Dermis microvascular lymphatic vessel endothelial cell (primary cell): ENCODE measurements at regions not wholly inside any gene's neighbourhood (a gene's known extent, or its start where the extent isn't known, plus 50 kb on each side); places are given as distances from the start of the nearest gene placed in this dataset.

ENCODE experiments used
- DNase-seq, 2 donors: peaks; one replicate each; pipeline versions ENCODE4 v3.0.0 to v3.0.0-alpha.2; 2010; ENCODE audit warnings: low read depth in 2 of 2

DNA sequence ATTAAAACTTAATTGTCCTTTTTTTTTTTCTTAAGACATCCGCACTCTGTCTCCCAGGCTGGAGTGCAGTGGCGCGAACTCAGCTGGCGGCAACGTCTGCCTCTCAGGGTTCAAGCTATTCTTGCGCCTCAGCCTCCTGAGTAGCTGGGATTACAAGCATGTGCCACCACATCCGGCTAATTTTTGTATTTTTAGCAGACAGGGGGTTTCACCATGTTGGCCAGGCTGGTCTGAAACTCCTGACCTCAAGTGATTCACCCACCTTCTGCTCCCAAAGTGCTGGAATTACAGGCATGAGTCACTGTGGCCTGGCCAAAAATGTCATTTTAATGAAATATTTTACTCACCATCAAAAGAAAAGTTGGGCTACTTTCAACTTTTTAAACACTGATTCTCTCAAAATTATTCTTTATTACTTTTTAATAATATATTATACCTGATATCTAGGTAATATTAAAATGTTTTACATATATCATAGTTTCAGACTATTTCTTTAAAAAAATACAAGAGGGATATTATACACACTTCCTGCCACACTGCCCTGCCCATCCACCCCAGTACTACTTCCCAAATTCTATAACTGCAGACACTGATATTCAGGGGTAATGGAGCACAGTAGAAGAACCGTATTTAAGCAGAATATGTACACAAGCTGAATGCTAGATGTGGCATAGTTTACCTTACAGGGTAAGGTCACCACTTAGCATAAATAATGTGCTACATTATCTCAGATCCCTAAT is 723.9 kb upstream of the ZNF385D start:
- DNase-seq = no peak

GRCh38 chr3:22475665-22476240 is 724.7 kb upstream of the ZNF385D start:
- DNase-seq = no peak

DNA sequence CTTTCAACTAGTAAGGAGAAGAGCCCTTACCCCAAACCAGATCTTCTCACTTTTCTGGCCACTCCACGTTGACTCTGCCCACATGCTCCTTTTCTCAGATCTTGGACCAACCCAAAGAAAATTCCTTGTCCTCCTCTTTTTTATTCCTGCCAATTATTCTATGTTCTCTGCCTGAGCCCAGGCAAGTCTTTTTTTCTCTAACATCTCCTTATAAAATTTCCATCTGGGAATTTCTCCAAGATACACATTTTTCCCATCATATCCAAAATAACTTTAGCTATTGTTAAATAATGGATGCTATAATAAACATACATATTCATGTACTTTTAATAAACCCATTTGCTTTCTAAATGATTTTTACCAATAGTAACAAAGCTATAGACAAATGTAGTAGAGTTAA is 726.0 kb upstream of the ZNF385D start:
- no peak for DNase-seq

DNA sequence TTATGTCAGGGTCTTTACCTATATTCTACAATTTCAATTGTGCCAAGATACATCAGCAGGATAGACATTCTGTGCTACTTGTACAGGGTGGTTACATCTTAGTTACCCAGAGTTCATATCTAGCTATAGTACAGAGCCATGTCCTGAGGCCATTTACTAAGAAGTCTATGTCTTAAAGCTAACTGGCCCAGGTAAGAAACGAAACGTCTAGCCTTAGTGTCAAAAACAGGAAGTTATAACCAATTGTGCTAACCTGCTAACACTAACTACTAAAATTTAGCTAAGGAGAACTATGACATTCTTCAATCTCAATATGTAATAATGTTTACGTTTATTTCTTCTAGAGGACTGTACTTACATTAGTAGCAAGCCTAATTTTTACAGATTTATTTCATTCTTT is 717.2 kb upstream of the UBE2E2 start:
- no peak for DNase-seq

DNA sequence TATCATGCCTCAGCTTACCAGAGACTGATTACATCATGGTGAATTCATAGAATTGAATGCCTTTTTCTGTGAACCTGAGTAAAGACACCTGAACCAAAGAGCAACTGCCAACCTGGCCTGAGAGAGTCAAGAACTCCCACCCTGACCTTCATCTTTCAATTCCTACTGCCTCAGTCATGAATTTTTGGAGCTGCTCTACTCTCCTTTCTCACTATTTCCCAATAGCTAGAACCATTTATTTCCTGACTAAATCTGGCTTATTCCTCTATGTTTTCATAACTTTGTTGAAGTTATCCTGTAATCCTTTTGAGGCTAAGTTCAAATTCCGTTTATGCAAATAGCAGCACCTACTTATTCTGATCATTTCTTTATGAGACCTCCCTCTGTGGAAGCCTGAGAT is 712.4 kb upstream of the UBE2E2 start:
- no peak for DNase-seq

- no peak for DNase-seq
These were observed 711.8 kb upstream of the UBE2E2 start for GRCh38 chr3:22491344-22491743.

GRCh38 chr3:22492342-22492741 is 710.8 kb upstream of the UBE2E2 start:
- DNase-seq = no peak

GRCh38 chr3:22495241-22495640 is 707.9 kb upstream of the UBE2E2 start:
- DNase-seq = no peak

GRCh38 chr3:22495791-22496190 is 707.3 kb upstream of the UBE2E2 start:
- no peak for DNase-seq

GRCh38 chr3:22496641-22497040 is 706.5 kb upstream of the UBE2E2 start:
- no peak for DNase-seq

- DNase-seq = no peak
These were observed 696.3 kb upstream of the UBE2E2 start for GRCh38 chr3:22506871-22507270.

DNA sequence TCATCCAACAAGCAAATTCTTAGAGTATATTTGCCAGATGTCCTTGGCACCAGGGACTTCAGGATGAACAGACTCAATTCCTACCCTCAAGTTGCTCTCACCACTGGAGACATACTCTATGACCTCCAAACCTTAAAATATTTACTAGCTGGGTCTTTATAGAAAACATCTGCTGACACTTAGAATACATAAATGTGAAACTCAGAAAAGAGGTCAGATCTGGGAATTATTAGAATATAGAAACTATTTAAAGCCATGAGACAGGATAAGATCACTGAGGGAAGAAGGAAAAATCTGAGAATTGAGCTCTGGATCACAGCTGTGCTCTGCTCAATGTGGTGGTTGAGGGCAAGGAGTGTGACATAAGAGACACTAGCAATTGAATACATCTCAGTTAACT is 695.4 kb upstream of the UBE2E2 start:
- no peak for DNase-seq

DNA sequence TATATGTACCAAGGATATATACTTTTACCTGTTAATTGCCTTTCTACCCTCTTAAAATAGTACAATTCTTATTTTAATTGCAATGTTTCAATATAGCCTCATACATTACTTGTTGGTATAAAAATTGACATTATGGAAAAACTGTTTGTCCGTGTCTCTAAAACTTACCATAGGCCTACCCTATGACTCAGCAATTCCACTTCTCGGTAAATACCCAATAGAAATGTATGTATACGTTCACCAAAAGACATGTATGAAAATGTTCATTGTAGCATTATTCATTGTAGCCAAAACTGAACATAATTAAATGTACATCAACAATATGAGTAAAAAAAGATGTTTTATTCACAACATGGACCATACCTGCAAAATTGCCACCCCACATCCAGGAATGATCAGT is 679.2 kb upstream of the UBE2E2 start:
- no peak for DNase-seq

DNA sequence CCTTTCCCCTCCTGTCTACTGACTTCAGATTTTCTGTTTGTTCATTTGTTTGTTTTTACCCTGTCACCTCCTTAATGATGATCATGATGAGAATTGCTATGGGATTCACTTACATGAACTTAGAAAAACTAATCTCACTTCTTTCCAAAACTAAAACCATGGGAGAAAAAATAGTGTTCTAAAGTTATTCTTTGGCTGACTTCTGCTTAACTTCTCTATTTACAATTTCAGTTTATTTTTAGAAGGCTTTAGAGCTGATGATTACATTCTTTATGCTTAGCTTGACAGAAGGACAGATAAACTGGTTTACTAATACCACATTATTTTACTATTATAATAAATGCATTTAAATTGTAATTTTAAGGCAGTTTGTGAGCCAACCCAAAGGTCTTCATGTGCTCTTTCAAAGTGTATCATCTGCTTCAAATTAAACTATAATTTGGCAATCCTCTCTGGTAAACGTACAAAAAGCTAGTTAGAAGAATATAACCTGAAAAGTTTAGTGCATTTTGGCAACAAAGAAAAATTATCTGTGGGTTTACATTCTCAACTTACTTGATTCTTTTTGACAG is 676.8 kb upstream of the UBE2E2 start:
- no peak for DNase-seq

- no peak for DNase-seq
These were observed 666.6 kb upstream of the UBE2E2 start for GRCh38 chr3:22536541-22536940.

GRCh38 chr3:22537560-22537959 is 665.6 kb upstream of the UBE2E2 start:
- DNase-seq = no peak

DNA sequence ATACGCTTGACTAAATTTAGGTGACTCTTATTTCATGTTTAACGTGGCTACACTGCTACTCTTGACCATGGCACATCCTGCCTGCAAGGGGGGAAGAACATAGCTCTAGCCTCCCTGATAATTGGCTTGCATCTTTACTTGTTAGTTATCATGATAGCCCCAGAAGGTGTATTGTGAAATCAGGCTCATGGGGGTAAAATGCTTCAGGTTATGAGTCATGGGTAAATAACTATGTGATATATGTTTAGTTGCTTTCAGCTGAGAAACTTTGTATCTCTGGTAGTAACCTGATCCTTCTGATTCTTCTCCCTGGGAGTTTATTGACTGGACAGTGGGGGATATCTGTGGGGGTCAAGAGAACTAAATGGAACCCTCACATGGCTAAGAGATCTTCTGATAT is 660.8 kb upstream of the UBE2E2 start:
- no peak for DNase-seq

DNA sequence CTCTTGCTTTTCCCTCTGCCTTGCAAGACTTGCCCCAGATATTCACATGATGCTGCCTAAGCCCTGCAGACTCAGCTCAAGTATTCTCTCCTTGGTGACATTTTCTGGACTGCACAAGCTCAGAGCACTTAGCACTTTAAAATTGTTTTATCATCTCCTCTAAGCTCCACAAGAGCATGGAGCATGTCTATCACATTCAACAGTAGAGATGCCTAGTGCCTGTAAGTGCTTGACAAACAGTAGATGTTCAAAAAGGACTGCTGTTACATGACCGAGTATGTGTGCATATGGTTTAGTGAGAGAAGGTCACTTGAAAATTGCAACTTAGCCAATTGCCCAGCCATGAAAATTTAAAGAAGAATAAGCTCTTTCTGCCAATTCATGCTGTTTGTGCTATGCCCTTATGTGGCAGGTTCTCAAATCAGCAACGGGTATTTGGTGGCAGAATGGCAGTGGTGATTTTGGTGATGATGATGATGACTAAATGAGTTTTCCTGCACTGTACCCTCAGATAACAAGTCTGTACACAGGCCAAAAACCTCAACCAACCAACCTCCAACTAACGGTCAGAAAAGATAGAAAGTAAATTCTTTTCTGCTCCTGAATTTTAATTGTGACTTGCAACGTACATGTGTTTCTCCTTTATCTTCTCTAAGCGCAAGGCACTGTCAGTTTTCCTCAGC is 647.2 kb upstream of the UBE2E2 start:
- DNase-seq = no peak

DNA sequence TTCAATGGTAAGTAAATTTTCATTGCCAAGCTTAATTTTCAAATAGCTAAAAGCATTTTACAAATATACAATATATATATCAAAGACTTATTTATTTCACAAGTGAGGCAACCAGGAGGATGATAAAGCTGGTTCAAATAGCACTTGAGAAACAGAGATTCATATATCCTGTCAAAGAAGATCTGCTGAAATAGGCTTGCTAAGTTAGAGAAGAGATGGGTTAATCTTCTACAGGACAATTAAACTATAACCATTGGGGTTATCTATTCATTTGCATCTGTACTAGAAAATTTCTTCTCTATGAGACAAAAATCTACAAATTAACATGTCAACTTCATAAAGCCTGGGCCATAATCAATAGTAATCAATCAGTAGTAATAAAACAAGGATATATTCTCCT is 637.7 kb upstream of the UBE2E2 start:
- DNase-seq = no peak

GRCh38 chr3:22568285-22568684 is 634.8 kb upstream of the UBE2E2 start:
- DNase-seq = no peak

DNA sequence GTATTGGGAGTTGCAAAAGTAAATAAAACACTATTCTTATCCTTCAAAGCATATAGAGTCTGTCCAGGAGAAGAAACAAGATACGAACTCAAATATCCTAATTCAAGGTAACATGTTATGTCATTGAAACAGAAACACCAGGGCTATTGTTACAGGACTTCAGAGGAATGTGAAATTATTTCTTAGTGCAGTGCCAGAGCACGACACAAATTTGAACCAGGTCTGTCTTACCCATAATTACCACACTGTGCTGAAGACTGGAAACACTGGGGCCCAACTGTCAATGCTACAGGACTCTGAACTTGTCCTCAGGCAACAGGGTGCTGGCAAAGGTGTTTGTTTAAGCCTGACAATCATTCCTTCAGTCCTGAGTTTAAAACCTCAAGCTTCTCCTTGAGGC is 633.6 kb upstream of the UBE2E2 start:
- DNase-seq = no peak

GRCh38 chr3:22581007-22581406 is 622.1 kb upstream of the UBE2E2 start:
- no peak for DNase-seq

DNA sequence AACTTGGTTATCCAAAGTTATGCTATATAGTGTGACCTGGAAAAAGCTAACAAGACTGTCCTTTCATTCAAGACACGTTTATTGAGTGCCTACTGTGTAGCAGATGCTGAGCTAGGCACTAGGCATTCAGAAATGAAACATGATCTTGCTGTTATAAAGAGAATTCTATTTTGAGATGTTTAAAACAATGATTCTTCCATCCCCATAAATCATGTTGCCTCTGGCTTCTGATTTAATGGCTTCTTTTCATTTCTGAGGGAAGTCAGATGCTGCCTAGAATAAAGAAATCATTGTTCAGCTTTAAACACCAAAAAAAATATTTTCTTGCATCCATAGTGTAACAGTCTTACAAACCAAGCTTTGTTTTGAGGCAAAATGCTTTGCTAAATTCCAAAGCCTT is 620.9 kb upstream of the UBE2E2 start:
- DNase-seq = no peak
